ENCODE measurements at regions not wholly inside any gene's neighbourhood (a gene's known extent, or its start where the extent isn't known, plus 50 kb on each side); places are given as distances from the start of the nearest gene placed in this dataset.
A peak's percentile ranks its signal among the peaks of the same experiment; 100 is the strongest.

DNA sequence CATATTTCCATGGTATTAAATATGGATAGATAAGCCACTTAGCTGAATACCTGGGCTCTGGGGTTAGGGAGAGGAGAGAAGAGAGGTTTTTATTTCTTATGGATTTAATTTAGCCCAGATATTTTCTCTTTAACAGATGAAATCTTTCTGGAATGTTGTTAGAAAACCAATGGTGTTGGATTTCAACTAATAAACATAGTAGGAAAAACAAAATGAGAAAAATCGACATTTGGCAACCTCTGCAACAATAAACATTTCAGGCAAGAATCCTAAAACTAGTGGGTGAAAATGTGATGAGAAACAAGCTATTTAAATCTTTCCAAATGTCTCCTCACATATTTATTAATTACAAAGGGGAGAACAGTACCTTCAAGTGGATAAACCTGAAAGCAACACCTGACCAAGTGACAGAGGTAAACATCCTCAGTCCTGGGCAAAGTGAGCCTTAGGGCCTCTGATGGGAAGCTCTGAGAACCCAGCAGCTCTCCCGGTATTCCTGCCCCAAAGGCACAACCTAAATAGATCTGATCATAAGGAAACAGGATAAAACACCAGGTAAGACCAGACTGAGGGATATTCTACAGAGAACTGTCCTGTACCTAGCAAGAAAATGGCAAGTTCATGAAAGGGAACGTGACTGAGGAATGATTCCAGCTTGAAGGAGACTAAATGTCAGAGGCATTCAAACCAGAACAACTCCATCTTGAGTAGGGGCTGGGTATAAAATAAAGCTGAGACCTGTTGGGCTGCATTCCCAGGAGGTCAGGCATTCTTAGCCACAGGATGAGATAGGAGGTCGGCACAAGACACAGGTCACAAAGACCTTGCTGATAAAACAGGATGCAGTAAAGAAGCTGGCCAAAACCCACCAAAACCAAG is 163.7 kb downstream of the ESM1 start:
- TF ChIP-seq, protein P1, sequence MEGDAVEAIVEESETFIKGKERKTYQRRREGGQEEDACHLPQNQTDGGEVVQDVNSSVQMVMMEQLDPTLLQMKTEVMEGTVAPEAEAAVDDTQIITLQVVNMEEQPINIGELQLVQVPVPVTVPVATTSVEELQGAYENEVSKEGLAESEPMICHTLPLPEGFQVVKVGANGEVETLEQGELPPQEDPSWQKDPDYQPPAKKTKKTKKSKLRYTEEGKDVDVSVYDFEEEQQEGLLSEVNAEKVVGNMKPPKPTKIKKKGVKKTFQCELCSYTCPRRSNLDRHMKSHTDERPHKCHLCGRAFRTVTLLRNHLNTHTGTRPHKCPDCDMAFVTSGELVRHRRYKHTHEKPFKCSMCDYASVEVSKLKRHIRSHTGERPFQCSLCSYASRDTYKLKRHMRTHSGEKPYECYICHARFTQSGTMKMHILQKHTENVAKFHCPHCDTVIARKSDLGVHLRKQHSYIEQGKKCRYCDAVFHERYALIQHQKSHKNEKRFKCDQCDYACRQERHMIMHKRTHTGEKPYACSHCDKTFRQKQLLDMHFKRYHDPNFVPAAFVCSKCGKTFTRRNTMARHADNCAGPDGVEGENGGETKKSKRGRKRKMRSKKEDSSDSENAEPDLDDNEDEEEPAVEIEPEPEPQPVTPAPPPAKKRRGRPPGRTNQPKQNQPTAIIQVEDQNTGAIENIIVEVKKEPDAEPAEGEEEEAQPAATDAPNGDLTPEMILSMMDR (IDR thresholded peaks at IDR 0.05; ENCODE audit: unreplicated experiment), result no peak
- intact Hi-C loops (cut with micrococcal nuclease; ENCODE audit: unreplicated experiment), result no loop called here
- Mint-ChIP-seq H3K4me1 (ENCODE audit: low read depth, unreplicated experiment) (peaks cover 15% of the 10 kb centered on the region), H3K4me3 (ENCODE audit: low read depth, unreplicated experiment) (no peak overlapping the region), H3K27me3 (ENCODE audit: unreplicated experiment) (no peaks in the 10 kb centered on the region), H3K27ac (ENCODE audit: unreplicated experiment) (no peak overlapping the region), H3K36me3 (ENCODE audit: insufficient read depth, unreplicated experiment) (no peaks in the 10 kb centered on the region), H3K9me3 (ENCODE audit: low read depth, unreplicated experiment) (no peaks in the 10 kb centered on the region)
- CTCF ChIA-PET, result interaction anchor here (0.7 to 2.0 kb wide), 2 partner anchors 9 to 10 kb away, joined by 3 to 4 read pairs; no protein-coding TSS in a partner anchor
- DNase-seq, result no peak
- no TSS peak for BruUV-seq (replicated peaks)

DNA sequence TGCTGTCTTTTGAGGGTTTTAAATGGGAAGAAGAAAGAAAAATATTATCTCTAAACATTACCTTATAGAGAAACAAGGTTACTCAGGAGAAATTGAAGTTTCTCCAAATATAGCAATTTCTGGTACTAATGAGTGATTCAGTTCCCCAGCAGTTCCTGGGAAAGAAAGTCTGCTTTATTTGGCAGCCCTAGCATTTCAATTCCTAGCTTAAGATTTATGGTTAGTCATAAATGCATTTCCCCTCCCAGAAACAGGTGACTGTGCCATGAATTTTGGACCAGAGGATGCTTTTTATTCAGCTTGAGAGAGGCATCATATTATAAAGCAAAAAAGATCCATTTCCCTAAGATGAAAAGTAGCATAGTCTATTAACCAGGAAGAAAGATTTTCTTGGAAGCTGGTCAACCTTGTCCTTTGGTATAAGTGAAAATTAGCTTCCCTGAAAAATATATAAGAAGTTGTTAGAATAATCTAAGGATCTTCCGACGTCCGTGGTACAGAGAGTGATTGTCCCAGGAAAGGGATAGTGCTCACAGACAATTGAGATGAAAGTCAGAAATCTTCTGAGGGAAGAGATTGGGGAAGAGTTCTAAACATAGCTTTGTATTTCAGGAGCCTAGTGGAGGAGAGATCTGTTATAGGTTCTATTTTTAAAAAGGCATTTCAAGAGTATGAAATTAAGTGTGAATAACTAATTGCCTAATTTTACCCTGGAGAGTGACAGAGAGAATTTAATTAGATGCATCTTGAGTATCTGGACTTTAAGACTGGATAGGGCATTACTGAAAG is 164.9 kb downstream of the ESM1 start:
- H3K4me1 Mint-ChIP-seq (ENCODE audit: low read depth, unreplicated experiment), result peaks cover 15% of the 10 kb centered on the region
- CTCF ChIA-PET, result interaction anchor here (0.6 to 2.0 kb wide), 2 partner anchors 11 to 230 kb away, joined by 3 to 4 read pairs; no protein-coding TSS in a partner anchor
- TF ChIP-seq, protein P1 (IDR thresholded peaks at IDR 0.05; ENCODE audit: unreplicated experiment), result no peak
- no peak overlapping the region for H3K27ac Mint-ChIP-seq (ENCODE audit: unreplicated experiment)
- no peaks in the 10 kb centered on the region for H3K9me3 Mint-ChIP-seq (ENCODE audit: low read depth, unreplicated experiment)
- H3K4me3 Mint-ChIP-seq (ENCODE audit: low read depth, unreplicated experiment), result no peak overlapping the region
- intact Hi-C loops (cut with micrococcal nuclease; ENCODE audit: unreplicated experiment), result no loop called here
- no TSS peak for BruUV-seq (replicated peaks)
- H3K27me3 Mint-ChIP-seq (ENCODE audit: unreplicated experiment), result no peaks in the 10 kb centered on the region
- DNase-seq, result no peak
- no peaks in the 10 kb centered on the region for H3K36me3 Mint-ChIP-seq (ENCODE audit: insufficient read depth, unreplicated experiment)

DNA sequence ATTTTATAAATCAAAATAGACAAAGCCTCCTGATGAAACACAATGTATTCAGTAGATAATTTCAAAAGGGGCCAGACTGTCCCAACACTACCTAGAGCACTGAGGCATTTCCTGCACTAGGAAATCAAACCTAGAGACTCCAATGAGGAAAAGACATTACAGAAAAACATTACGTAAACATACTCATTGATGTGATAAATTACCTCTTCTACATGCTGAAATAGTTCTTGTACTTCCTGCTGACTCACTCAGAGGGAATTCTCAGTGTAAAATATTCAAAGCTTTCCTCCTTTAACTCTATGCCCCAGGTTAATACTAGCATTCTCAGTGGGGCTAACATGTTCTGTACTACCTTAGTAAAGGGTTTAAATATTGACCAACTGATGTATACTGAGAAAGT is 178.0 kb downstream of the ESM1 start:
- Mint-ChIP-seq H3K27me3 (ENCODE audit: unreplicated experiment) (no peaks in the 10 kb centered on the region), H3K9me3 (ENCODE audit: low read depth, unreplicated experiment) (peaks cover 6% of the 10 kb centered on the region), H3K27ac (ENCODE audit: unreplicated experiment) (peak overlapping the region; percentile 86), H3K4me3 (ENCODE audit: low read depth, unreplicated experiment) (no peak overlapping the region), H3K36me3 (ENCODE audit: insufficient read depth, unreplicated experiment) (no peaks in the 10 kb centered on the region), H3K4me1 (ENCODE audit: low read depth, unreplicated experiment) (peaks cover 15% of the 10 kb centered on the region)
- DNase-seq, result no peak
- no TSS peak for BruUV-seq (replicated peaks)
- TF ChIP-seq, protein P1 (IDR thresholded peaks at IDR 0.05; ENCODE audit: unreplicated experiment), result no peak
- CTCF ChIA-PET, result interaction anchor here (0.5 to 0.7 kb wide), 3 partner anchors 282 to 497 kb away, joined by 3 read pairs; no protein-coding TSS in a partner anchor
- intact Hi-C loops (cut with micrococcal nuclease; ENCODE audit: unreplicated experiment), result loop anchor here (1.0 to 5.0 kb wide), 2 partner anchors 28 to 105 kb away; no protein-coding TSS in a partner anchor

DNA sequence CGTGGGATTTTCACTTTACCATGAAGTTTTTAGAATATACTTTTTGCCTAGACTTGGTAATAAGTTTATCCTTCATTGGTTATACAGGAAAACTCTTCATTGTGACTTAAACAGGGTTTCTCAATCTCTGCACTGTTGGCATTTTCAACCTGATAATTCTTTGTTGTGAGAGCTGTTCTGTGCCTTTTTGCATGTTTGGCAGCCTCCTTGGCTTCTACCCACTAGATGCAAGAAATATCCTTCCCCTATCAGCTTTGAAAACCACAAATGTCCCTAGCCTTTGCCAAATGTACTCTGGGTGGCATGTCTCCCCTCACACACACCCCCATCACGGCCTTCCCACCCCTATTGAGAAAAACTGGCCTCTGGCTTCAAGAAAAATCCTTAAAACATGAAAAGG is 180.9 kb downstream of the ESM1 start:
- no peak for DNase-seq
- H3K27me3 Mint-ChIP-seq (ENCODE audit: unreplicated experiment), result no peaks in the 10 kb centered on the region
- H3K27ac Mint-ChIP-seq (ENCODE audit: unreplicated experiment), result no peak overlapping the region
- intact Hi-C loops (cut with micrococcal nuclease; ENCODE audit: unreplicated experiment), result no loop called here
- no peak overlapping the region for H3K4me3 Mint-ChIP-seq (ENCODE audit: low read depth, unreplicated experiment)
- CTCF ChIA-PET, result no interaction called here
- peaks cover 15% of the 10 kb centered on the region for H3K4me1 Mint-ChIP-seq (ENCODE audit: low read depth, unreplicated experiment)
- TF ChIP-seq, protein P1 (IDR thresholded peaks at IDR 0.05; ENCODE audit: unreplicated experiment), result no peak
- BruUV-seq (replicated peaks), result no TSS peak
- H3K9me3 Mint-ChIP-seq (ENCODE audit: low read depth, unreplicated experiment), result peaks cover 6% of the 10 kb centered on the region
- no peaks in the 10 kb centered on the region for H3K36me3 Mint-ChIP-seq (ENCODE audit: insufficient read depth, unreplicated experiment)
